ENCODE measurements at regions not wholly inside any gene's neighbourhood (a gene's known extent, or its start where the extent isn't known, plus 50 kb on each side); places are given as distances from the start of the nearest gene placed in this dataset.

GRCh38 chr15:37788330-37788729, 146.1 kb upstream of the TMCO5A start:
- Histone ChIP-seq H3K4me3 (no peak overlapping the region), H3K9me3 (no peaks in the 10 kb centered on the region), H3K4me1 (no peaks in the 10 kb centered on the region), H3K27me3 (no peaks in the 10 kb centered on the region), H3K36me3 (no peaks in the 10 kb centered on the region), H3K27ac (no peak overlapping the region)
- 70 to 75% methylated on average over 2 of the region's 2 CpGs for WGBS, 2 donors
- TF ChIP-seq CTCF (IDR thresholded peaks at IDR 0.05) (no peak), EP300 (IDR thresholded peaks at IDR 0.05) (no peak), POLR2AphosphoS5 (IDR thresholded peaks at IDR 0.05) (no peak), POLR2A (IDR thresholded peaks at IDR 0.05) (no peak)
- intact Hi-C loops (cut with DNase I), result no loop called here
- no peak for DNase-seq

DNA sequence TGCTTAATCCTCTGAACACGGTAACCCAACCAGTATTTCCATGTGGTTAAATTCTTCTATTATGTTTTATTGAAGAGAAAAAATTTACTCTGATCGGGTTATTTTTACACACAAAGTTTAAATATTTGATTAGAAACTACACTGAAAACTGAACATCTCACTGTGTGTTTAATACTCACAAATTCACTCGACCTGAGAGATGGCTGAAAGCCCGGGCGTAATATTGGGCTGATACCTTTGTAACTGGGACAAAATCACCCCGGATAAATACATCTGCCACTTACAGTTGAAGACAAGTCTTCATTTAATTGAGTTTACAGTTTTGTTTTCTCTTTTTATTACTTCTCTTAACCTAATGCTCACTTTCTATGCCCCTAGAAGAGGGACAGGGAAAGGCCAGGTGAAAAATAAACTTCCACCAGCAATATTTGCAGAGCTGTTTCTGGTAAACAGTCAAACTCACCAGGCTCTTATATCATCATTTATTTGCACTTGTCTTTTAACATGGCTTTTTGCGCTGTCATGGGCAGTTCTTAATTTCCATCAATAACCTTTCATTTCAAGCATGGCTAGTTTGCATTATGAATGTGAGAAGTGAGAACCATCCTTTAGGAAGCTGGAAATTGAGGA, 145.6 kb upstream of the TMCO5A start:
- no peak for TF ChIP-seq POLR2AphosphoS5 (IDR thresholded peaks at IDR 0.05)
- no peak for TF ChIP-seq EP300 (IDR thresholded peaks at IDR 0.05)
- no peak for TF ChIP-seq CTCF (IDR thresholded peaks at IDR 0.05)
- no peak for TF ChIP-seq POLR2A (IDR thresholded peaks at IDR 0.05)
- Histone ChIP-seq H3K4me1 (no peaks in the 10 kb centered on the region), H3K4me3 (no peak overlapping the region), H3K27ac (no peak overlapping the region), H3K36me3 (no peaks in the 10 kb centered on the region), H3K9me3 (no peaks in the 10 kb centered on the region), H3K27me3 (no peaks in the 10 kb centered on the region)
- intact Hi-C loops (cut with DNase I), result no loop called here
- no peak for DNase-seq
- WGBS, 2 donors, result 72 to 82% methylated on average over 7 of the region's 7 CpGs

DNA sequence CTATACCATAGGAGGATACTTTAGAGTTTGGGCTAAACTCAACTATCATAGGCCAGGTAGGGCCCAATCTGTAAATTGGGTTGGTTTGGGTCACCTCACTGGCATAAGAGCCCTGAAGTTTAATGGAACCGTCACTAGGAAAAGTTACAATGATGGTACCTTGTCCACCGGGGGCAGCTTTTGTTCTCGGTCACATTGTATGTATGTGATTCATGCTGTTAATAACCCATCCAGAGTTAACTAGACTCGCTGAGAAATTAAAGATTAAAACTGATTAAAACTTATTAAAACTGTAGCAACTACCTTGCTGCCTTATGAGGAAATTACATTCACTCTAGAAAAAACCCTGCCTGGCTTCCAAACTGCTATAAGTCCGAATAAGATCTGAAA, 145.0 kb upstream of the TMCO5A start:
- Histone ChIP-seq H3K9me3 (no peaks in the 10 kb centered on the region), H3K27me3 (no peaks in the 10 kb centered on the region), H3K4me3 (no peak overlapping the region), H3K27ac (no peak overlapping the region), H3K4me1 (no peaks in the 10 kb centered on the region), H3K36me3 (no peaks in the 10 kb centered on the region)
- intact Hi-C loops (cut with DNase I), result no loop called here
- TF ChIP-seq POLR2A (IDR thresholded peaks at IDR 0.05), result no peak
- no peak for TF ChIP-seq CTCF (IDR thresholded peaks at IDR 0.05)
- no peak for TF ChIP-seq EP300 (IDR thresholded peaks at IDR 0.05)
- no peak for TF ChIP-seq POLR2AphosphoS5 (IDR thresholded peaks at IDR 0.05)
- no peak for DNase-seq
- WGBS, 2 donors, result 79 to 84% methylated on average over 5 of the region's 5 CpGs

GRCh38 chr15:37789881-37790280, 144.6 kb upstream of the TMCO5A start:
- intact Hi-C loops (cut with DNase I), result no loop called here
- no peak for DNase-seq
- H3K4me1 ChIP-seq, result no peaks in the 10 kb centered on the region
- H3K9me3 ChIP-seq, result no peaks in the 10 kb centered on the region
- H3K36me3 ChIP-seq, result no peaks in the 10 kb centered on the region
- TF ChIP-seq EP300 (IDR thresholded peaks at IDR 0.05), result no peak
- no peak for TF ChIP-seq CTCF (IDR thresholded peaks at IDR 0.05)
- no peak for TF ChIP-seq POLR2AphosphoS5 (IDR thresholded peaks at IDR 0.05)
- no peak for TF ChIP-seq POLR2A (IDR thresholded peaks at IDR 0.05)
- no peak overlapping the region for H3K4me3 ChIP-seq
- H3K27me3 ChIP-seq, result no peaks in the 10 kb centered on the region
- H3K27ac ChIP-seq, result no peak overlapping the region

DNA sequence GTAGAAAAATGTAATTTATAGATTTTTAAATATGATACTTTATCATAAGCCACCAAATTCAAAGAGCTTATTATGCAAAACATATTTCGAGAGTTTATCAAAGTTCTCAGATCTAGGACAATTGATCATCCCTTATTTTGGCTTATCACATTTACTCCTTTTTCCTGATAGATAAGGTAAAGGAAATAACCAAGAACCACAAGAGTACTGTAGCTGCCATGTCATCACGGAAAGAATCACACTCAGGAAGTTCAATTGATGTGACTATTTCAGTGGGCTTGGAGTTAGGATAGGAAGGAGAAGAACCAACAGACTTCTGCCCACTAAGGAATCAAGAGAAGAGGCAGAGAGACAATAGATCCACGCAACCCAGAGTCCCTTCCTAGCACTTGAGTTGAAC, 142.7 kb upstream of the TMCO5A start:
- no peak overlapping the region for H3K27ac ChIP-seq
- no peaks in the 10 kb centered on the region for H3K4me1 ChIP-seq
- intact Hi-C loops (cut with DNase I), result no loop called here
- WGBS, 2 donors, result 71 to 79% methylated on average over 3 of the region's 3 CpGs
- DNase-seq, result no peak
- TF ChIP-seq EP300 (IDR thresholded peaks at IDR 0.05) (no peak), POLR2A (IDR thresholded peaks at IDR 0.05) (no peak), CTCF (IDR thresholded peaks at IDR 0.05) (no peak), POLR2AphosphoS5 (IDR thresholded peaks at IDR 0.05) (no peak)
- H3K36me3 ChIP-seq, result no peaks in the 10 kb centered on the region
- no peaks in the 10 kb centered on the region for H3K27me3 ChIP-seq
- no peaks in the 10 kb centered on the region for H3K9me3 ChIP-seq
- H3K4me3 ChIP-seq, result no peak overlapping the region
